Erythroblast (primary cell): ENCODE measurements at regions not wholly inside any gene's neighbourhood (a gene's known extent, or its start where the extent isn't known, plus 50 kb on each side); places are given as distances from the start of the nearest gene placed in this dataset.

Experiments
- DNase-seq, 2 experiments: peaks; one replicate each; lab custom pipeline; 2025; lab: John Stamatoyannopoulos, UW
- GATA1 ChIP-seq: IDR thresholded peaks from 2 replicates; pipeline ENCODE4 v1.6.1; 2011; ENCODE audit warnings: low read depth, mild to moderate bottlenecking, control low read depth, low read length, moderate library complexity
- POLR2A ChIP-seq: IDR thresholded peaks from 2 replicates; pipeline ENCODE4 v1.6.1; 2011; ENCODE audit warnings: mild to moderate bottlenecking, low read length

GRCh38 chr7:128145191-128145590 lies 95.9 kb upstream of the LEP start:
- no peak for TF ChIP-seq GATA1
- TF ChIP-seq POLR2A = no peak
- DNase-seq = no peak

DNA sequence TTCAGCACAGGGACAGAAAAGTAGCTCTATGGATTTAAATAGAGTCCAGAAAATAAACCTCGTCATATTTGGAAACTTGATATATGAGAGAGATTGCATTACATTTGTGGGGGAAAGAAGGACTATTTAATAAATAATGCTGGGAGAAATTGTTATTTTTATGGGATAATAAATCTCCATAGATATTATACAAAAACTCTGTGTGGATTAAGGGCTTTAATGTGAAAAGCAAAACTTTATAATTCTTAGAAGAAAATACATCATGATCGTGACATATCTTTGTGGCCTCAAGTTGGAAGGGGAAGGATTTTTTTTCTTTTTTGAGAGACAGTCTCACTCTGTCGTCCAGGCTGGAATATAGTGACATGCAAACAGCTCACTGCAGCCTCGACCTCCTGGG lies 95.0 kb upstream of the LEP start:
- no peak for TF ChIP-seq POLR2A
- TF ChIP-seq GATA1 = no peak
- no peak for DNase-seq

- DNase-seq = no peak
- no peak for TF ChIP-seq GATA1
- TF ChIP-seq POLR2A = no peak
Observed at GRCh38 chr7:128148676-128149075, 92.4 kb upstream of the LEP start.

GRCh38 chr7:128150223-128150865 lies 90.7 kb upstream of the LEP start:
- no peak for TF ChIP-seq GATA1
- no peak for TF ChIP-seq POLR2A
- DNase-seq = no peak

DNA sequence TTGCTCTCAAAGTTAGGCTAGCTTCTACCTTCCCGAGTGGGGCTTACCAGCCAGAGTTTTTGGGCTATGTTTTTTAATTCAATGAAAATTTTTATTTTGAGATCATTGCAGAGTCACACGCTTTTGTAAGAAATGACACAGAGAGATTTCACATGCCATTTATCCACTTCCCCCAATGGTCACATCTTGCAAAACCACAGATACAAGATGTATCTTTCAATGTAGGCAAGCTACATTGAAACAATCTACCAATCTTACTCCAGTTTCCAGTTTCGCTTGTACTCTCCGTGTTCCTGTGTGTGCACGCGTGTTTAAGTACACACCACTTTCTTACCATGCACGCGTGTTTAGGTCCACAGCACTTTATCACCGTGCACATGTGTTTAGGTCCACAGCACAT lies 89.4 kb upstream of the LEP start:
- no peak for TF ChIP-seq POLR2A
- TF ChIP-seq GATA1 = no peak
- no peak for DNase-seq

DNA sequence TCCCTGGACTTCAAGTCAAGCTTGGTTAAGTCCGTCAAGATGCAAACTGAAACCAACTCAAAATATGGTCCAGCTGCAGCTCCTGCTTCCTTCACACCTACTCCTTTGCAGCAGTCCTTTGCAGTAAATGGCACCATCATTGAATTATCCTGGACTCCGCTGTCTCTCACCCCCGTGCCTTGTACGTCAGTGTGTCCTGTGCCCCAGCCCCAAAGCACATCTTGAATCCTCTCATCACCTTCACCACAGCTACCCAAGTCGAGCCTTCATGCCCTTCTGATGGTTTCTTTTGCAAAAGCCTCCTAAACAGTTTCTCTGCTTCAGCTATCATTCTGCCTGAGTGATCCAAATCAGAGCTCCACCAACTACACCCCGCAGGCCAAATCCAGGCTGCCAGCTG lies 88.4 kb upstream of the LEP start:
- no peak for TF ChIP-seq GATA1
- no peak for DNase-seq

- no peak for DNase-seq
- TF ChIP-seq GATA1 = no peak
- no peak for TF ChIP-seq POLR2A
Observed at GRCh38 chr7:128153436-128153835, 87.6 kb upstream of the LEP start.

GRCh38 chr7:128154504-128154903 lies 86.6 kb upstream of the LEP start:
- TF ChIP-seq GATA1 = no peak
- no peak for TF ChIP-seq POLR2A
- DNase-seq = no peak

DNA sequence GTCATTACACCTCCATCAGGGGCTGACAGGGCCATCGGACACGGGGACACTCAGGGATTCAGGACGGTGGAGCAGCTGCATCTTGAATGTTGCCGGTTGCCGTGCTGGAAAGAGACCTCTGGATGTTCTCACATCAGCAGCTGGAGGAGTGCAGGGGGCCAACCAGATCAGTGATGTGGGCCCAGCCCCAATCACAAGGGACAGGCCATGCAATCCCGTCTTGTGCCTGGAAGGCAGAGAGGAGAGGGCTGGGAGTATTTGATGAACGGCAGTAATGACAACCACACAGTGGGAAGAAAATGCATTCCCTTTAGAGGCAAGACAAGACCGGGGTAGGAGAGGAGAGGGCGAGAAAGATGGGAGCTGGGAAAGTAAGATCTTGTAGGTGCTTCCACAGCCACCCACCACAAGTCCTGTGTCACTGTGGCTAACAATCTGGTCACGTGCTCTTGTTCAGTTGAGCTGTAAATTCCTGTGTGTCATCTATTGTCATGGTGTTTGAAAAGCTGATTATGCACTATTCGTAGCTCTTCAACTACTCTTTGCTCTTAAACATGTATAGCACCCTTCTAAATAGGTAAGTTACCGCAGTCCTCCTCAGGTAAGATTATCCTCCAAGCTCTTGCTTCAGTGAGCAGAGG lies 85.9 kb upstream of the LEP start:
- no peak for DNase-seq
- TF ChIP-seq GATA1 (no peak), POLR2A (no peak)

DNA sequence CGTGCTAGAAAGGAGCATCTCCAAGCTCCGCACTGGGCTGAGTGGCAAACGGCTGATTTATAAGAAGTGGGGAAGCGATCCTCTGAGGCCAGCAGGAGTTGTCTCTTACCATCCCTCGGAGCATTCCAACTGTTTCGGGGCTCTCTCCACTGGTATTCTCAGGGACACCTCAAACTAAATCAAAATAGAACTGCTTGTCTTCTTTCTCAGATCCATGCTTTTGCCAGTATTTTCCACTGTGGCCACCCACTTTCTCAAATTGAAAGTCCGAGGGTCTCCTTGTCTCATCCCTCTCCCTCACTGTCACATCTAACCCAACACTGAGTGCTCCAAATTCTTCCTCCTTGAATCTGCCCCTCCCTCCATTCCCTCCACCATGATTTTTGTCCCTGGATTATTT lies 83.2 kb upstream of the LEP start:
- no peak for DNase-seq
- TF ChIP-seq POLR2A = no peak
- TF ChIP-seq GATA1 = no peak

GRCh38 chr7:128158370-128158769 lies 82.7 kb upstream of the LEP start:
- TF ChIP-seq POLR2A = no peak
- no peak for TF ChIP-seq GATA1
- DNase-seq = no peak

DNA sequence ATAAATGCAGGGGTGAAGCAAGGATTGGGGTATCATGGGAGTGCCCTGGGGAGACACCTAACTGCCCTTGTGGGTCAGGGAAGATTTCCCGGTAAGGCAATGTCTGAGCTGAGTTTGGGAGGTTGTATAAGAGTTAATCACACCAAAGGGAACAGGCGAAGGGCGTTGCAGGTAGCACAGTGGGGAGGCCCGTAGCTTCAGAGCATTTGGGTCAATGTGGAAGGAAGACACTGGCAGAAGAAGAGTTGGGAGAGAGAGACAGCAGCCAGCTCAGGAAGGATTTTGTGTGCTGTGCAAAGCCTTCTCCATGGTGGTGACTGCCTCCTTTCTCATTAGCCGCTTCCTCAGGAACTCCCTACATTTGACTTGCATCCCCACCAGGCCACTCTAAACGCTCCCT lies 80.8 kb upstream of the LEP start:
- TF ChIP-seq POLR2A (no peak), GATA1 (no peak)
- DNase-seq = no peak

GRCh38 chr7:128161466-128162125 lies 79.5 kb upstream of the LEP start:
- TF ChIP-seq POLR2A (no peak), GATA1 (no peak)
- DNase-seq = no peak

- TF ChIP-seq GATA1 = no peak
- TF ChIP-seq POLR2A = no peak
- DNase-seq = no peak
Observed at GRCh38 chr7:128162666-128163065, 78.4 kb upstream of the LEP start.

GRCh38 chr7:128163473-128163872 lies 77.6 kb upstream of the LEP start:
- DNase-seq = no peak
- TF ChIP-seq POLR2A = no peak
